ENCODE measurements at regions not wholly inside any gene's neighbourhood (a gene's known extent, or its start where the extent isn't known, plus 50 kb on each side); places are given as distances from the start of the nearest gene placed in this dataset.
"Not testable (repeated sequence)": the region's sequence is repeated elsewhere in the genome, so short reads cannot be mapped to it uniquely, and the experiment has no call there.

- peak in 3 of 56 donors; percentile 2 to 11 (median 10) for DNase-seq
Measured at GRCh38 chr11:15651816-15652215, 537.1 kb downstream of the INSC start.

- DNase-seq = no peak
Measured at GRCh38 chr11:15653191-15653710, 538.5 kb downstream of the INSC start.

GRCh38 chr11:15654451-15654850 is 539.7 kb downstream of the INSC start:
- DNase-seq = no peak

GRCh38 chr11:15655552-15655951 is 540.8 kb downstream of the INSC start:
- no peak for DNase-seq

- DNase-seq = no peak
Measured at GRCh38 chr11:15657264-15657663, 542.5 kb downstream of the INSC start.

- DNase-seq = no peak
Measured at GRCh38 chr11:15660496-15660895, 545.8 kb downstream of the INSC start.

- no peak for DNase-seq
Measured at GRCh38 chr11:15662285-15662684, 547.6 kb downstream of the INSC start.

- peak in 1 of 56 donors; percentile 6 for DNase-seq
Measured at GRCh38 chr11:15663777-15664218, 549.1 kb downstream of the INSC start.

GRCh38 chr11:15665368-15665871 is 550.7 kb downstream of the INSC start:
- DNase-seq = no peak

- DNase-seq = no peak
Measured at GRCh38 chr11:15667127-15667725, 552.5 kb downstream of the INSC start.

GRCh38 chr11:15668718-15669117 is 554.0 kb downstream of the INSC start:
- DNase-seq = no peak

- DNase-seq = no peak
Measured at GRCh38 chr11:15670520-15671070, 555.9 kb downstream of the INSC start.

GRCh38 chr11:15671216-15671615 is 556.5 kb downstream of the INSC start:
- no peak for DNase-seq

GRCh38 chr11:15672825-15673224 is 558.1 kb downstream of the INSC start:
- no peak for DNase-seq

- DNase-seq = peak in 2 of 56 donors; percentile 20 to 40
Measured at GRCh38 chr11:15673408-15673831, 558.7 kb downstream of the INSC start.

- DNase-seq = no peak
Measured at GRCh38 chr11:15674756-15675155, 560.0 kb downstream of the INSC start.

GRCh38 chr11:15675683-15676082 is 561.0 kb downstream of the INSC start:
- DNase-seq = no peak

- no peak for DNase-seq
Measured at GRCh38 chr11:15677181-15677580, 562.5 kb downstream of the INSC start.

GRCh38 chr11:15683528-15683927 is 568.8 kb downstream of the INSC start:
- DNase-seq = no peak

GRCh38 chr11:15685306-15685705 is 570.6 kb downstream of the INSC start:
- DNase-seq = no peak

- not testable (repeated sequence) for DNase-seq
Measured at GRCh38 chr11:15686259-15686658, 571.5 kb downstream of the INSC start.

GRCh38 chr11:15687342-15687741 is 572.6 kb downstream of the INSC start:
- DNase-seq = no peak

- DNase-seq = peak in 15 of 56 donors; percentile 2 to 44 (median 9)
Measured at GRCh38 chr11:15688351-15688792, 573.6 kb downstream of the INSC start.

All from amygdala (tissue), 56 donors.